GM12892 (cell line): ENCODE measurements at regions not wholly inside any gene's neighbourhood (a gene's known extent, or its start where the extent isn't known, plus 50 kb on each side); places are given as distances from the start of the nearest gene placed in this dataset.

Source experiments
- POLR2A ChIP-seq: IDR thresholded peaks from 2 replicates; pipeline ENCODE4 v1.6.1; 2011; ENCODE audit warnings: low read depth, low read length, control low read depth
- POLR2AphosphoS5 ChIP-seq: IDR thresholded peaks from 2 replicates; pipeline ENCODE4 v1.6.1; 2011; ENCODE audit warnings: low read depth, low read length, control low read depth
- TAF1 ChIP-seq: IDR thresholded peaks from 2 replicates; pipeline ENCODE4 v1.6.1; 2011; ENCODE audit warnings: low read depth, mild to moderate bottlenecking, control low read depth, low read length, borderline replicate concordance

DNA sequence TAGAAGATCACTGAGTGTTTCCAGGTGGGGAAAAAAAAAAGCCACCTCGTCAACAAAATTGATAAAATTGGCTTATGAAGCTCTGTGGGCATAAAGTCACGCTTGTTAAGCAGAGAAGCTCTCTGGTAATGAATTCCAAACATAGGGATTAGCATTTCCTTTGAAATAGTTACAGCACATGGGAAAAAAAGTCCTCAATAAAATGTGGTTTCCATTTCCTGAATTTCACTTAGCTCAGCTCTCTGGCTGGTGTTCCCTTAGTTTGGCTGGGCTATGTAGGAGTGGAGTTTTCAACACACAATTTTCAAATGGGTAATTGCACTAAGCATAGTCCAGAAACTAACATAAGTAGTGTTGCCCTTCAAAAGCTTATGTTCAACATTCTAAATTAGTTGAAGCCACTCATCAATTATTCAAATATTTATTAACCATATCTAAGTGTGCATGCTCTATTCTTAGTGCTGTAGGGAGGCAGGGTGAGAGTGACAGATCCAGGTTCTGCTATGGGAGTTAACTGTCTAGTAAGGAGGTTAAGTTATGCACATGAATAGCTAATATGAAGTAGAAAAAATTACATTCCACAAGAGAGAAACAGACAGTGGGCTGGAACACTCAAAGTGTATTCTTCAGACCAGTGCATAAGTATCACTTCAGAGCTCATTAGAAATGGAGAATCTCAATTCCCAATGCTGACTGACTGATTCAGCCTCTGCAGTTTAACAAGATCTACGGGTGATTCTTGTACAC lies 445.7 kb downstream of the SMARCA1 start:
- TF ChIP-seq POLR2A = no peak
- no peak for TF ChIP-seq TAF1
- no peak for TF ChIP-seq POLR2AphosphoS5
